ENCODE measurements at regions not wholly inside any gene's neighbourhood (a gene's known extent, or its start where the extent isn't known, plus 50 kb on each side); places are given as distances from the start of the nearest gene placed in this dataset.

- H3K4me1 Mint-ChIP-seq, result no peaks in the 10 kb centered on the region
- DNase-seq (no peak), ATAC-seq (no peak)
- H3K9me3 Mint-ChIP-seq, result peaks cover 0 to 6% (median 0%) of the 10 kb centered on the region in 9 donors
- no peak overlapping the region for H3K27ac Mint-ChIP-seq
- POLR2A ChIA-PET, result no interaction called here
- no peak overlapping the region for H3K4me3 Mint-ChIP-seq
- H3K27me3 Mint-ChIP-seq, result peaks cover 0 to under 1% (median 0%) of the 10 kb centered on the region in 5 donors
- H3K36me3 Mint-ChIP-seq, result no peaks in the 10 kb centered on the region
Observed at GRCh38 chr2:39938035-39938835, 159.2 kb upstream of the THUMPD2 start.

DNA sequence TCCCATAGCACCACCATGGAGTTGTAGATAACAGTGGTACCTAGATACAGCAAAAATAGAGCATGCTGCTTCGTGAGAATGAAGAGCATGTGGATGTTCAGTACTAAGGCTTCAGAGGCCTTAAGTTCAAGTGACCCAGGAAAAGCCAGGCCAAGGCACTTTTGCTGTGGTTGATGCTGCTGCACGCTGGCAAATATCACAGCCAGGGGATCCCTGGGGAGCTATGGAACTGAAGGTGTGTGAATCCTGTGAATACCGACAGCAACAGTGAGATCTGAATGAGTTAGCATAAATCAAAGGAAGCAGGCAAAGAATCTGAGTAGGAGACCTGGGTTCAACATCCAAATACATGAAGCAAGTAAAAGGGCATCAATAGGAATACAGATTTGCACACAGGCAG, 158.6 kb upstream of the THUMPD2 start:
- Mint-ChIP-seq H3K27me3 (peaks cover 0 to 4% (median 0%) of the 10 kb centered on the region in 5 donors), H3K4me3 (no peak overlapping the region), H3K27ac (no peak overlapping the region), H3K9me3 (peaks cover 0 to 6% (median 0%) of the 10 kb centered on the region in 9 donors), H3K4me1 (no peaks in the 10 kb centered on the region), H3K36me3 (no peaks in the 10 kb centered on the region)
- no peak for DNase-seq
- no peak for ATAC-seq
- POLR2A ChIA-PET, result no interaction called here

DNA sequence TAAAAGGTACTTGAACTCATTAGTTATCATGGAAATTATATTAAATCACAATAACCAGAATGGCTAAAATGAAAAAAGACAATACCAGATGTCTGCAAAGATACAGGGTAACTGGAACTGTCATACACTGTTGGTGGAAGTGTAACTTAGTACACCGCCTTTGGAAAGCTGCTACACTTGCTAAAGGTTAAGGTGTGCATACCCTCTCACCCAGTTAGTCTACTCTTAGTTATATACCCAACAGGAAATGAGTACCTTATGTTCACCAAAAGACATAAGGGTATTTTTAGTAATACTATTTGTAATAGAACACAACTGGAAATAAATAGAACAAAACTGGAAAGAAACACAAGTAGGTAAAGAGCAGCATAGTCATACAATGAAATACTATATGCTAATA, 155.8 kb upstream of the THUMPD2 start:
- H3K9me3 Mint-ChIP-seq, result no peaks in the 10 kb centered on the region
- H3K27ac Mint-ChIP-seq, result no peak overlapping the region
- POLR2A ChIA-PET, result no interaction called here
- H3K4me3 Mint-ChIP-seq, result no peak overlapping the region
- ATAC-seq (no peak), DNase-seq (no peak)
- H3K4me1 Mint-ChIP-seq, result no peaks in the 10 kb centered on the region
- H3K36me3 Mint-ChIP-seq, result no peaks in the 10 kb centered on the region
- peaks cover 0 to 4% (median under 1%) of the 10 kb centered on the region in 5 donors for H3K27me3 Mint-ChIP-seq

GRCh38 chr2:39933196-39933595, 154.1 kb upstream of the THUMPD2 start:
- POLR2A ChIA-PET, result no interaction called here

DNA sequence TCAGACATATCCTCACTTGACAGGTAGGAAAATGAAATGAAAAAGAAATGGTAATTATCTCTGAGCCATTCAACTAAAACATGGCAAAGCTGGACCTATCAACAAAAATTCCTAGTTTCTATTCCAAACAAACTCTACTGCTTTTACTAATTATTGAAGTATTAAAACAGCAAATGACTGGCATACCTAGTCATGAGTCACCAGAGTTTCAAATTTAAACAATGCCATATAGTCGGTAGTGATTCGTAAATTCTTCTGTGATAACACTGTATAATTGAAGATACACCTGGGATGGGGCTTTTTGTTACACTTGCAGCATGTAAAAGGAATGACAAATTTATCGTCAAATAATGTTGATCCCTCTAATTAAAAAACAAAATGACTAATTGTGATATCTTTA, 153.1 kb upstream of the THUMPD2 start:
- DNase-seq, result no peak
- Mint-ChIP-seq H3K9me3 (no peaks in the 10 kb centered on the region), H3K36me3 (no peaks in the 10 kb centered on the region), H3K27ac (no peak overlapping the region), H3K4me1 (no peaks in the 10 kb centered on the region), H3K27me3 (peaks cover 0 to 19% (median 4%) of the 10 kb centered on the region in 5 donors), H3K4me3 (no peak overlapping the region)
- POLR2A ChIA-PET, result no interaction called here
- no peak for ATAC-seq

More at GRCh38 chr2:39933196-39933595, 154.1 kb upstream of the THUMPD2 start:
- no peak overlapping the region for H3K27ac Mint-ChIP-seq
- H3K27me3 Mint-ChIP-seq, result peaks cover 0 to 12% (median 4%) of the 10 kb centered on the region in 5 donors
- no peaks in the 10 kb centered on the region for H3K9me3 Mint-ChIP-seq
- no peaks in the 10 kb centered on the region for H3K4me1 Mint-ChIP-seq
- ATAC-seq, result no peak
- no peaks in the 10 kb centered on the region for H3K36me3 Mint-ChIP-seq
- DNase-seq, result no peak
- H3K4me3 Mint-ChIP-seq, result no peak overlapping the region

DNA sequence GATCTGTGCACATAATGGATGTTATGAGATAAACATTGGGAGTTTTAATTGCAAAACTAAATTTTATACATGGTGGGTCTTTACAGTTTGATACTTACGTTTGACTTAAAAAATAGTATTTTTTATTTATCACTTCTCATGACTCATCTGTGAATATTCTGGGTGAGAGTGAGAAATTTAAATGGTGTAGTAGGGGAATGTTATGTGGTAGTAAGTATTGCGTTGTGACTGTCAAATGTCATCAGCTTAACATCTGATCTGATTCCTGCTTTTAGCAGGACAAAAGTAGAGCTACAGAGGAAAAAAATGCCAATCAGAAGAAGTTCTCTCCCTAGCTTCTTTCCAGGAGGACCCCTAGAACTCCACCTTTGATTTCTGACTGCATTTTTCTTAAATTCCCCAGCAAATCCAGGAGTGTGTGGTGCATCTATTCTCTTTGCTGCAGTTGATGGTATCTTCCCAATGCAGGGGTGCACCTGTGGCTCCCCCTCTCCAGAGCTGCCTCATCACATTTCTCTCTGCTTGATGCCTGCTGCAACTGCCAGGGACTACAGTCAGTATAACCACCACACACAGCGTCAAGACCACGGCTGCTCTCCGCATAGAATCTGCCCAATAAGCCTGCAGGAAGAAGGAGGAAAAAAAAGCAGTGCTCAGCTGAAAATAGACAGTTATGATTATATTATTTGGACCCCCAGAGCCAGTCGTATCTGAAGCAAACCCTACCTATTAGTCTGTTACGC, 151.3 kb upstream of the THUMPD2 start:
- DNase-seq (no peak), ATAC-seq (no peak)
- no peak overlapping the region for H3K4me3 Mint-ChIP-seq
- H3K36me3 Mint-ChIP-seq, result no peaks in the 10 kb centered on the region
- POLR2A ChIA-PET, result no interaction called here
- H3K4me1 Mint-ChIP-seq, result no peaks in the 10 kb centered on the region
- H3K27ac Mint-ChIP-seq, result no peak overlapping the region
- no peaks in the 10 kb centered on the region for H3K9me3 Mint-ChIP-seq
- peaks cover 0 to 19% (median 4%) of the 10 kb centered on the region in 5 donors for H3K27me3 Mint-ChIP-seq

DNA sequence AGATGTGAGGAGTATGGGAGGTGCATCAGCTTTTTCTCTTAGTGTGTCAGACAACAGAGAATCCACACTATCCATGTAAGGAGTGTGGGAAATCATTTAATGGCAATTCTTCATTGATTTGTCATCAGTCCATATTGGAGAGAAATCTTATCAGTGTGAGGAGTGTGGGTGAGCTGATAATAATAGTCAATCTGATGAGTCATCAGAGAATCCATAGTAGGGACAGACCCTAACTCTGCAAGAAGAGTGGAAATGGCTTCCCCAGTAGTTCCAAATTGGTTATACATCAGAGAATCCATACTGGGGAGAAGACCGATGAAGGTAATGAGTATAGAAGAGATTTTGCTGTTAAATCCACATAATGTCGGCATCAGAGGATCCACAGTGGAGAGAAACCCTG, 150.5 kb upstream of the THUMPD2 start:
- no peaks in the 10 kb centered on the region for H3K36me3 Mint-ChIP-seq
- no peaks in the 10 kb centered on the region for H3K4me1 Mint-ChIP-seq
- no peak for ATAC-seq
- POLR2A ChIA-PET, result no interaction called here
- H3K27me3 Mint-ChIP-seq, result peaks cover 0 to 19% (median 4%) of the 10 kb centered on the region in 5 donors
- no peak overlapping the region for H3K27ac Mint-ChIP-seq
- no peaks in the 10 kb centered on the region for H3K9me3 Mint-ChIP-seq
- no peak for DNase-seq
- no peak overlapping the region for H3K4me3 Mint-ChIP-seq

- Mint-ChIP-seq H3K36me3 (no peaks in the 10 kb centered on the region), H3K27me3 (peaks cover 0 to 19% (median 4%) of the 10 kb centered on the region in 5 donors), H3K9me3 (no peaks in the 10 kb centered on the region), H3K4me3 (no peak overlapping the region), H3K4me1 (no peaks in the 10 kb centered on the region), H3K27ac (no peak overlapping the region)
- ATAC-seq, result no peak
- POLR2A ChIA-PET, result no interaction called here
- no peak for DNase-seq
Observed at GRCh38 chr2:39925312-39925711, 146.3 kb upstream of the THUMPD2 start.

- Mint-ChIP-seq H3K36me3 (no peaks in the 10 kb centered on the region), H3K27me3 (peaks cover 0 to 9% (median 4%) of the 10 kb centered on the region in 5 donors), H3K4me3 (no peak overlapping the region), H3K4me1 (no peaks in the 10 kb centered on the region), H3K9me3 (no peaks in the 10 kb centered on the region), H3K27ac (no peak overlapping the region)
- ATAC-seq (no peak), DNase-seq (no peak)
- POLR2A ChIA-PET, result no interaction called here
Observed at GRCh38 chr2:39923455-39923854, 144.4 kb upstream of the THUMPD2 start.

DNA sequence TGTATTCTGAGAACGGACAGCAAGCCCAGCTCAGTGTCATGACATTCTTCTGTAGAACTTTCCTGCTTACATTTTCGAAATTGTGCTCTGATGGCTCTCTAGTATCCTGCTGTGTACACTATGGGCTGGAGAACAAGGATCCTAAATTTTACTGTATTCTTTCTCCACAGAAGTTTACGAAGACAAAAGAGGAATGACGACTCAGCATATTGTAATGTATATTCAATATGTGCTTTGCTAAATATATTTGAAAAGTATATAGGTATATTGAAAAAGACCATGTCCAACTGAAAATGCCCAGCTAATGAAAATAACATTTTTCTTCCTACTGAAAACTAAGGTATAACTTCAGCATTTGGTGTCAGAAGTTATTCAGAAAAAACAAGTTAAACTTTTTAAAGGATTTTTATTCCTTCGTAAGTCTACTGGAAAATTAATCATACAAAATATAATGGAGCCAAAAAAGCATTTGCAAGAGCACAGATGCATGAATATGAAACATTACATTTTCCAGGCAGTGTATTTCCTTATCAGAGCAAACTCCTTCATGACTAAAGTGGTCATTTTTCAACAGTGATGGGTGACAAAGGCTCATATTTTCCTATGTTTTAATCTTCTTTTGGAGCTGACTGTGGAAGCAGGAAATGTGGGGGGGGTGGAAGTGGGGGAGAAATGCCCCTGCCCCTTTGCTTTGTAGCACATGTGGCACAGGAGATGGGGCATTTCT, 143.8 kb upstream of the THUMPD2 start:
- Mint-ChIP-seq H3K36me3 (no peaks in the 10 kb centered on the region), H3K9me3 (no peaks in the 10 kb centered on the region), H3K27ac (no peak overlapping the region), H3K27me3 (peaks cover 0 to 6% (median 3%) of the 10 kb centered on the region in 5 donors), H3K4me3 (no peak overlapping the region), H3K4me1 (no peaks in the 10 kb centered on the region)
- POLR2A ChIA-PET, result no interaction called here
- DNase-seq (no peak), ATAC-seq (no peak)

GRCh38 chr2:39920307-39920801, 141.3 kb upstream of the THUMPD2 start:
- H3K27ac Mint-ChIP-seq, result no peak overlapping the region
- no peak overlapping the region for H3K4me3 Mint-ChIP-seq
- H3K27me3 Mint-ChIP-seq, result peaks cover 0 to 5% (median 0%) of the 10 kb centered on the region in 5 donors
- DNase-seq, result no peak
- no peaks in the 10 kb centered on the region for H3K9me3 Mint-ChIP-seq
- ATAC-seq, result peak in 1 of 2 donors; percentile 12
- POLR2A ChIA-PET, result no interaction called here
- no peaks in the 10 kb centered on the region for H3K36me3 Mint-ChIP-seq
- no peaks in the 10 kb centered on the region for H3K4me1 Mint-ChIP-seq

DNA sequence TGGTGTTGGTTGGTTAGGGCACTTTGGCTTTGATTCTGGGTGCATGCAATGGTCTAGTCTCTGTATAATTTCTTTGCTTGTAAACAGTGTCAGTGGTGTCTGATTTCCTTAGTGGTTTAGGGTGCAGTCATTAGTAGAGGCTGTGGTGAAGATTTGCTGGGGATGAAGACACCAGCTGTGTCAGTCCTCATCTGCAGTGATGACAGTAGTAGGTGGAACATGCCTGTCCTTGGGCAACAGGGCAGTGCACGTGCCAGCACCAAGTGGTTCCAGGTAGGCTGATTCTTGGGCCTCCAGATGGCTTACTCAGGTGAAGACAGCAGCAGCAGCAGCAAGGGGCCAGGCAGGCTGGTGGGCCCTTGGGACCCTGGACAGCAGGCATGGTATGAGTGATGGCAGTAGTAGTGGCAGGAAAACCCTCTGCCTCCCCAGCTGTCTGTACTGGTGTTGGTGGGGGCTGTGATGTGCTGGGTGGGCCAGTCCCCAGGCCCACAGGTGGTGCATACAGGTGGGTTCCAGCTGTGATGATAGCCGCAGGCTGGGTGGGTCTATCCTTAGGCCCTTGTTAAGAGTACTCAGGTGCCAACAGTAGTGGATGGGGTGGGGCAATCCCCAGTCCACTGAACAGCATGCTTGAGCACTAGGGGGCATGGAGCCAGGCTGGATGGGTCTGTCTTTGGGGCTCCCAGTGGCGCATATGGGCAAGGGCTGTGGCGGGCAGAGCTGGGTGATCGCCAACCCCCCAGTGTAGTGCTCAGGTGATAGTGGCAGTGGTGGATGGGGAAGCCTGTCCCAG, 140.7 kb upstream of the THUMPD2 start:
- DNase-seq (no peak), ATAC-seq (no peak)
- no peaks in the 10 kb centered on the region for H3K9me3 Mint-ChIP-seq
- H3K27ac Mint-ChIP-seq, result no peak overlapping the region
- no peaks in the 10 kb centered on the region for H3K36me3 Mint-ChIP-seq
- POLR2A ChIA-PET, result no interaction called here
- H3K4me1 Mint-ChIP-seq, result no peaks in the 10 kb centered on the region
- no peak overlapping the region for H3K4me3 Mint-ChIP-seq
- peaks cover 0 to 5% (median 0%) of the 10 kb centered on the region in 5 donors for H3K27me3 Mint-ChIP-seq

Data from naive thymus-derived CD8-positive, alpha-beta T cell (primary cell).